ENCODE measurements at regions not wholly inside any gene's neighbourhood (a gene's known extent, or its start where the extent isn't known, plus 50 kb on each side); places are given as distances from the start of the nearest gene placed in this dataset.

DNA sequence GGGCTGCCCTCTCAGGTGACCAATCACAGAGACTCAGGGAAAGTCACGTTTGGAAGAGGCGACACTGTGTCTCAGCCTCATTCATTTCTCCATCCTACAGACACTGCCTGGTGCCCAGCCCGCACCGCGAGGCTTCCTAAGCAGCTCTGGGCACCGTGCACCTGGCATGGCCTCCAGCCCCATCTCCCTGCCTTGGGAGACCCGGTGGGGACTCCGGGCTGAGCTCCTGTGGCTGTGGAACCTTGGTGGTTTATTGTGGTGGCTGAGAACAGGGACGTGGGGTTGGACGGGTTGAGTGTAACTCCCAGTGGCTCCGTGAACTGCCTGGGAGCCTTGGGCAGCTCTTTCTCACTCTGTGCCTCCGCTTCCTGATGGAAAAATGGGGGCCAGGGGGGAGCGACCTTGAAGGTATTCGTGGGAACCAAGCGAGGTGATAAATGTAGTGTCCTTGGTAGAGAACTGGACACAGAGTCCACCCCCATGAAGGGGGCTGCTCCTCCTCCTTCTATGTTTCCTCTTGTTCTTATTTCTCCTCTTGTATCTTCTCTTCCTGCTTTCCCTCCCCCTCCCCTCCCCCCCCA lies 215.4 kb downstream of the SEC14L1 start:
- Mint-ChIP-seq H3K9me3 (no peaks in the 10 kb centered on the region), H3K4me3 (no peak overlapping the region), H3K27ac (peak overlapping the region in 1 of 2 donors; percentile 32), H3K27me3 (no peaks in the 10 kb centered on the region), H3K4me1 (ENCODE audit: low read depth in 2 of 2) (peaks cover 12 to 16% of the 10 kb centered on the region in 2 donors), H3K36me3 (no peaks in the 10 kb centered on the region)
- ATAC-seq (peak in 1 of 2 donors; percentile 32), DNase-seq (ENCODE audit: low spot score) (peak; percentile 40)

DNA sequence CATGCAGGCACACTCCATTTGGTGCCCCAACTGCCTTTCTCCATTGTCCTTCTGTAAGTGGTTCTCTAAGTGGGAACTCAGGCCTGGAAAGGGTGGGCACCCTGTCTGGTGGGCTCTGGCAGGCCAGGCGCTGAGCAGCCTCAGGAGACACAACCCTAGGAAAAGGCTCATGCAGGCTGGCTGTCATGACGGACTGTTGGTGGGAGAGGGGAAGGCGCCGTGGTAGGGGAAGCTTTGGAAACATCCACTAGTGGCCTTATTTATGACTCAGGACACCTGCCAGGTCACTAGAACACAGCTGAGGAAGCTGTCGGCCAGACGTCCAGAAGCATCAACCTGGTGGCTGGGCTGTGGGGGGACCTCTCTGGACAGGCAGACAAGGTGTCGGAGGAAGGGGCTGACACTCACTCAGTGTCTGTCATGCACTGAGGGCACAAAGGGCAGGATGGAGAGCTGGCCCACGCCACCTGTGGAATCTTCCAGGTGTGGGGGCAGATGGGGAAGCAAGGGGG lies 216.0 kb downstream of the SEC14L1 start:
- H3K27ac Mint-ChIP-seq: peak overlapping the region; percentile 32 to 71
- no peak overlapping the region for H3K4me3 Mint-ChIP-seq
- H3K4me1 Mint-ChIP-seq (ENCODE audit: low read depth in 2 of 2): peaks cover 12 to 16% of the 10 kb centered on the region in 2 donors
- no peaks in the 10 kb centered on the region for H3K27me3 Mint-ChIP-seq
- H3K36me3 Mint-ChIP-seq: no peaks in the 10 kb centered on the region
- DNase-seq (ENCODE audit: low spot score) (peak; percentile 56), ATAC-seq (no peak)
- H3K9me3 Mint-ChIP-seq: no peaks in the 10 kb centered on the region

DNA sequence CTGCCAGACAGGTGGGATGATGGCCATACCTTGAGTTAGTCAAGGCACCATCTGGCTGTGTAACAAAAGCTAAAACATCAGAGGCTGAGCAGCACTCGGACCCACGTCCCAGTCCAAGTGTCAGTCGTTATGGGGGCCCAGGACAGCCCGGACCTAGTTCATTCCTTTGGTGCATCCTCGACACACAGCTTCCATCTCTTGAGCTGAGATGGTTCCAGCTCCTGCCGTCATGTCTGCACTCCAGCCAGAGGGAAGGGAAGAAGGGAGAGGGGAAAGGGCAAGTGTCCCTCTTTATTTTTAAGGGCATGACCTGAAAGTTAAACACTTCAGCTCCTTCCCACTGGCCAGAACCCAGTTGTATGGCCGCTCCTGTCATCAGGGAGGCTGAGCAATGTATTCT lies 218.0 kb downstream of the SEC14L1 start:
- Mint-ChIP-seq H3K4me3 (no peak overlapping the region), H3K9me3 (no peaks in the 10 kb centered on the region), H3K4me1 (ENCODE audit: low read depth in 2 of 2) (peaks cover 14 to 19% of the 10 kb centered on the region in 2 donors)

DNA sequence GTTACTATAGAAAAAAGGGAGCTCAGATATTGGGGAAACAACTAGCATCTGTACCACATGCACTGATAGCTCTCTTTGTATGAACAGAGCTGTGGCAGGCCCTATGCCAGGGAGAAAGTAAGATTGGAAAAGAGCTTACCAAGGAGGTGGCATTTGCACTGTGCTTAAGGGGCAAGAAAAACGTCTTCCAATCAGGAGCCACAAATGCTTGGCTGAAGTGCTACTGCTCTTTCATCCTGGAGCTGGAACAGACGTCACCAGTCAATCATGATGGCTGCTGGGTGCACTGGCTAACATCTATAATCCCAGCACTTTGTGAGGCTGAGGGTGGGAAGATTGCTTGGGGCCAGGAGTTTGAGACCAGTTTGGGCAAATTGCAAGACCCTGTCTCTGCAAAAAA lies 218.5 kb downstream of the SEC14L1 start:
- no peaks in the 10 kb centered on the region for H3K36me3 Mint-ChIP-seq
- no peak overlapping the region for H3K4me3 Mint-ChIP-seq
- no peak for DNase-seq (ENCODE audit: low spot score)
- ATAC-seq: no peak
- peaks cover 18 to 19% of the 10 kb centered on the region in 2 donors for H3K4me1 Mint-ChIP-seq (ENCODE audit: low read depth in 2 of 2)
- H3K27me3 Mint-ChIP-seq: peaks cover 0 to 4% of the 10 kb centered on the region in 2 donors
- peak overlapping the region in 1 of 2 donors; percentile 45 for H3K27ac Mint-ChIP-seq
- H3K9me3 Mint-ChIP-seq: no peaks in the 10 kb centered on the region

More for the DNA sequence above, 218.0 kb downstream of the SEC14L1 start:
- DNase-seq (ENCODE audit: low spot score): no peak
- Mint-ChIP-seq H3K27ac (peak overlapping the region in 1 of 2 donors; percentile 45), H3K36me3 (no peaks in the 10 kb centered on the region), H3K27me3 (peaks cover 0 to under 1% of the 10 kb centered on the region in 2 donors)
- no peak for ATAC-seq

DNA sequence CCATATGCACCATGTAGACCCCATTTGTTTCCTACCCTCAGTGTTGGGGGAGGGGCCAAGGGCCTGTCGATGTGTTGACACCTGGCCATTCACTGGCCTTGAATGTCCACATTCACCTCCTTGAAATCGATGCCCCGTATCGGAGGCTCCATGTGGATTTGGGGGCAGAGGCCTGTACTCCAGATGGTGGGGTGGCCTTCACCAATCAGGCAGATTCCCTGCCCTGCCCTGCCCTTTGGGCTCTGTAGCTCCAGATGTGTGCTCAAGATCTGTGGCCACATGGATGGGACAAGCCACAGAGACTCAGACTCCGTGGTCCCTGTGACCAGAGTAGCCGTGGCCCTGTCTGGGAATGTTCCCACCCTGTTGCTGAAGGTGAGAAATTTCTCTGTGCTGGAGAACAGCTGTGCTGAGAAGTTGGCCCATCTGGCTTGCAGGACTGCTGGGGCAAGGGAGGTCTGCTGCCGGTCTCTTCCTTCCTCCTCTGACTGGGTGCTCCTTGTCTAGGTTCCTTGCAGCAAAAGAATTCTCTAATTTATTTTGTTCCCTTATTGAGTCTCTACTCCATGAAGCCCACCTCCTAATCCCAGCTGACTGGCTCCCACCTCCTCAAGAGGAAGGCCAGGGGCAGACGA lies 221.3 kb downstream of the SEC14L1 start:
- peaks cover 0 to 4% of the 10 kb centered on the region in 2 donors for H3K27me3 Mint-ChIP-seq
- peak overlapping the region in 1 of 2 donors; percentile 38 for H3K27ac Mint-ChIP-seq
- H3K36me3 Mint-ChIP-seq: no peaks in the 10 kb centered on the region
- no peaks in the 10 kb centered on the region for H3K9me3 Mint-ChIP-seq
- H3K4me3 Mint-ChIP-seq: no peak overlapping the region
- DNase-seq (ENCODE audit: low spot score) (peak; percentile 54), ATAC-seq (no peak)
- peaks cover 14 to 16% of the 10 kb centered on the region in 2 donors for H3K4me1 Mint-ChIP-seq (ENCODE audit: low read depth in 2 of 2)

DNA sequence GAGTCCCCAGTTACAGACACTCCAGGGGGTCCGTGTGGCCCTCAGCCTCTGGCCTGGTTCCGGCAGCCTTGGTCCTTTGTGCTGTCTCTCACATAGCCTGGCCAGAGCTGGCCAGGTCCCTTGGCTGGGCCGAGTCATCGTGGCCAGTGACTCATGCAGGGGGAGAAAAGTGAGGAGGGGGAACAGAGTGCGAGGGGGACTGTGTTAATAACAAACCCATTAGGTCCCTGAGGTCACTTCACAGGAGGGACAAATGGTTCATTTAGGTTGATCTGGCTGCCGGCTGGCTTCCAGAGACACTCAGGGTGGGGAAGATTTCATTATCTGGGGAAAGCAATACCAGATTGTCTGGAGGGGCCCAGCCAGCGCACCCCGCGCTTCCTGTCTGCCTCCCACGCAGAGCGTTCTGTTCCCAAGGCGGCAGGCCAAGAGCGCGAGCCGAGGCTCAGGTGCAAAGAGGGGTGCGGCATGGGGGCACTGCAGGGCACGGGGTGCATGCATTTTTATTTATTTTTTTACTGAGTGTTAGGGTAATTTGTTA lies 223.1 kb downstream of the SEC14L1 start:
- H3K36me3 Mint-ChIP-seq: no peaks in the 10 kb centered on the region
- H3K4me1 Mint-ChIP-seq (ENCODE audit: low read depth in 2 of 2): peaks cover 8 to 14% of the 10 kb centered on the region in 2 donors
- ATAC-seq (no peak), DNase-seq (ENCODE audit: low spot score) (no peak)
- no peak overlapping the region for H3K4me3 Mint-ChIP-seq
- H3K9me3 Mint-ChIP-seq: no peaks in the 10 kb centered on the region
- peaks cover 0 to 6% of the 10 kb centered on the region in 2 donors for H3K27me3 Mint-ChIP-seq
- no peak overlapping the region for H3K27ac Mint-ChIP-seq

DNA sequence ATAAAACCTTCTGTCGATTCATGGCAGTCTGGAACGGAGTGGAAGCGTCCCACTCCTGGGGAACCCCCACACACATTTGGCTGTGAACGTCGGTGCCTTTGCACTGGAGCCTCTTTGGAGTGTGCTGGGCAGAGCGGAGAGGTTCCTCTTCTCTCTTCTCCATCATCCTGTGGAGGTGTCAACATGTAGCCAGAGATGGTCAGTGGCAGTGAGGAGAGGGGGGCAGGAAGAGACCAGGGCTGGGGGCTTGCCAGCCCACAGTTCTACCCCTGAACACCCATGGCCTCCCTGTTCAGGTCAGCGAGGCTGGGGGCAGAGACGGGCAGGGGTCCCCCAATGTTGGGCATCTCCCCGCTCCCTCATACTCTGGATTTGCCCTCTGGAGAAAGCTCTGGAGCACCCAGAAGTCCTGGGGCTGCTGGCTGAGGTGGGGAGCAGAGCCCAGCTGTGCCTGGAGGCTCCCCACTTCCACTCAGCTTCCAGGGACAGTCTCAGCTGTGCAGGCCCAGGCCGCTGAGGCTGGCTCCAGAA lies 223.7 kb downstream of the SEC14L1 start:
- Mint-ChIP-seq H3K36me3 (no peaks in the 10 kb centered on the region), H3K27me3 (peaks cover 0 to 6% of the 10 kb centered on the region in 2 donors), H3K4me1 (ENCODE audit: low read depth in 2 of 2) (peaks cover 8 to 14% of the 10 kb centered on the region in 2 donors), H3K27ac (no peak overlapping the region), H3K4me3 (no peak overlapping the region), H3K9me3 (no peaks in the 10 kb centered on the region)
- DNase-seq (ENCODE audit: low spot score) (no peak), ATAC-seq (no peak)

DNA sequence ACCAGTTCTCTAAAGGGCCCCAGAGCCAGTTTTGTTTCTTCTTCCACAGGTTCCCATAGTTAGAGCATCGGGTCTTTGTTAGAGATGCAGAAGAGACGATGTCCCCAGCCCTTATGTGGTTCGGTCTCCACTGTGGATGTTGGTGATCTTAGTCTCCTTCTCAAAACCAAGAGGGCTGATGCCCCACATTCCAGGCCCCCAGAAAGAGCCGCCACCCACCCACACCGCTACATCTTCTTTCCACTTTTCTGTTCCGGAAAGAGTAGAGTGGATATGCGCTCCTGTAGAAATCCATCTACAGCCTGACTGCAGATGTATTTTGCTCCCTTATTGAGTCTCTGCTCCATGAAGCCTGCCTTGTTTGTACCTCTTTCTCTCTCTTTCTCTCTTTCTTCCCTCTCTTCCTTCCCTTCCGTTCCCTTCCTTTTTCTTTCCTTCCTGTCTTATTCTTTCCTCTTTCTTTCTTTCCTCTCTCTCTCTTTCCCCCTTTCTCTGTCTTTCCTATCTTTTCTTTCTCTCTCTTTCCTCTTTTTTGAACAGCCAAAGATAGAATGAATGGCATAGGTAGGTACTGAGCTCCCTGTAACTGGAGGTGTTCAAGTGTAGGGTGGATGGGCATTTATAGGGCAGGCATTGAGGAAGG lies 224.3 kb downstream of the SEC14L1 start:
- Mint-ChIP-seq H3K36me3 (no peaks in the 10 kb centered on the region), H3K4me3 (no peak overlapping the region), H3K4me1 (ENCODE audit: low read depth in 2 of 2) (peaks cover 8 to 14% of the 10 kb centered on the region in 2 donors), H3K27ac (no peak overlapping the region), H3K9me3 (no peaks in the 10 kb centered on the region), H3K27me3 (peaks cover 0 to 6% of the 10 kb centered on the region in 2 donors)
- ATAC-seq (no peak), DNase-seq (ENCODE audit: low spot score) (no peak)

DNA sequence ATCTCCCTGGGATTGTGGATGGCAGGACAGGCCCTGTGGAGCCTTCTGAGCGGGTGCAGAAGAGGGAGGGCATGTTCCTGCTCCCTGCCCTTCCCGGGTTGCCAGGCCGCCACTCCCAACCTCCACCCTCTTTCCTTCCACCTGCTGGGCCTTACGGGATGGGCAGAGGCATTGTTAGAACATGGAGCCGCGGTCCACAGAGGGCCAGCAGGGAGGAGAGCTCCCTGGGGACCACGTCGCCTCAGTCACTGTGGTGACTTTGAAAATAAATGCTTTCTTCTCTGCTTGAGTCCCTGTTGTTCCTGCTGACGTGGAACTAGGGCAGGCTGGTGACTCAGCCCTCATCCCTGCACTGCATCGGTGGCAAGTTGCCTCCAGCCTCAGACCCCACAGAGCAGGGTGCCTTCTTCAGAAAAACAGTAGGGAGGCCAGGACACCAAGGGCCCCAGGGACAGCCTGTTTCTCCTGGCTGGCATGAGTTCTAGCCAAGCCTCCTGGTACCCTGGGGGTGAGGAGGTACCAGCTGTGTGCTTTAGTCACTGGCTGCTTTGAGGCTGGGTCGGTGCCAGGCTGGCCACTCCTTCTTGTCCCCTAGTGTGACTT lies 224.9 kb downstream of the SEC14L1 start:
- peaks cover 0 to 6% of the 10 kb centered on the region in 2 donors for H3K27me3 Mint-ChIP-seq
- H3K4me1 Mint-ChIP-seq (ENCODE audit: low read depth in 2 of 2): peaks cover 8 to 14% of the 10 kb centered on the region in 2 donors
- H3K4me3 Mint-ChIP-seq: no peak overlapping the region
- no peak overlapping the region for H3K27ac Mint-ChIP-seq
- no peaks in the 10 kb centered on the region for H3K36me3 Mint-ChIP-seq
- no peak for DNase-seq (ENCODE audit: low spot score)
- no peak for ATAC-seq
- no peaks in the 10 kb centered on the region for H3K9me3 Mint-ChIP-seq

DNA sequence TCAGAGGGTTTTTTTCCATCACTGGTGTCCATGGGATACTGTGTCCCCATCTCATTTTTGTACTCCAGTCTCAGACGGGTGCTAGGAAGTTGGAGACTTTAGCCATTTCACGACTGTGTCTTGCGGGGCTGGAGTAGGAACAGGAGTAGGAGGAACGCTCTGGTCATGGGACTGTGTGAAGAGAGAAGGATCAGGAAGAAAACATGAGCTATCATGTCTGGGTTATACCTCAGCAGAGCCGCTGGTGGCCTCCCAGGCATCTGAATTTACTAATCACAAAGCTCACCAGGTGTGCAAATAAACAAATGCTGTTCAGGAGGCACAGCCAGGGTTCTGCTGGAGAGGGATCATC lies 225.4 kb downstream of the SEC14L1 start:
- Mint-ChIP-seq H3K36me3 (no peaks in the 10 kb centered on the region), H3K27me3 (peaks cover 0 to 6% of the 10 kb centered on the region in 2 donors), H3K4me1 (ENCODE audit: low read depth in 2 of 2) (peaks cover 8 to 16% of the 10 kb centered on the region in 2 donors), H3K9me3 (no peaks in the 10 kb centered on the region), H3K27ac (no peak overlapping the region), H3K4me3 (no peak overlapping the region)
- DNase-seq (ENCODE audit: low spot score) (no peak), ATAC-seq (no peak)

DNA sequence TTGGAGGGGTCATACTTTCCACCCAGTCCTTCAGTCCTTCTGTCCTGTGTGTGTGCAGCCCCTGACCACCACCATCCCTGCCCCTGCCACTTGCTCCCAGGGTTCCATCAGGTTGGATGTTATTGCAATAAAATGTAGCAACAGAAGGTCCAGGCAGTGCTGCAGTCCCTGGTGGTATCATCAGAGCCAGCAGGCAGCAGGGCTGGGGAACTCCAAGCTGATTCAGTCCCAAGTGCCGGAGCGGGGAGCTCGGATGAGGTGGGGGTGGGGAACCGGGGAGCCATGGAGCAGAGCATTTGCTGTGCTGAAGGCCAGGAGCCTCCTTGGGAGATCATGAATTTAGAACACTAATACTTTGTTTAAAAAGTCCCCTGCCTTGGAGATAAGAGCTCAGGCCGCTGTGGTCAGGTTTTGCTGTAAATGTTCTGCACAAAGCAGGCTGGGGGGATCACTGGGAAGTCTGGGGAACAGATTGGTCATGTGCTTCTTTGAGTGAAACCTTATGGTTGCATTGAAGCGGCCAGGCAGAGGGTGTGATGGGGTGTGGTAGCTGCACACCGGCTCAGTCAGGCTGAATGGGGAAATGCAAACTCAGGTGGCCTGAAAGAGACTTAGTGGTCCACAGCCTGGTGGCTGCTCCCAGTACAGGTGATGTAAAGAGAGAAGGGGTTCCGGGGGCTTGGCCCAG lies 225.9 kb downstream of the SEC14L1 start:
- Mint-ChIP-seq H3K27me3 (peaks cover 0 to 6% of the 10 kb centered on the region in 2 donors), H3K36me3 (no peaks in the 10 kb centered on the region), H3K4me1 (ENCODE audit: low read depth in 2 of 2) (peaks cover 8 to 17% of the 10 kb centered on the region in 2 donors), H3K4me3 (no peak overlapping the region), H3K27ac (no peak overlapping the region), H3K9me3 (no peaks in the 10 kb centered on the region)
- DNase-seq (ENCODE audit: low spot score) (no peak), ATAC-seq (no peak)

DNA sequence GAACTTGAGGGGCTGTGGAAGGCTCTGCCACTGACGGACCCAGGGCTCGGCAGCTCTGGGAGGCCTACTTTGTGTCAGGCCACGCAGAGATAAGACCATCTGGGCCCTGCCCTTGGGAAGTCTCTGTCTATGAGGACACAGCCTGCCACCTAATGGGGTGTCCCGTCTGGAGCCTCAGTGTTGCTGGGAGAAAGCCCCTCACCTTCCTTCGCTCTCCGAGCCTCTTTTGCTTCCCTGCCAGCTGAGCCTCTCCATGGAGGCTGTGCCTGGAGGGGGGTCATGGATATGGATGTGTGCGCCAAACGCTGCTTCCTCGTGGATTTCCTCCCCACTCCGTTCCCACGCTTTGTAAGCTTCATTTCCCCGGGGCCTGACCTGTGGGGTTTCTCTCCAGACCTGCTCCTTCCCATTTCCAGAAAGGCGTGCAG lies 228.8 kb downstream of the SEC14L1 start:
- DNase-seq (ENCODE audit: low spot score): no peak
- peaks cover 7 to 22% of the 10 kb centered on the region in 2 donors for H3K4me1 Mint-ChIP-seq (ENCODE audit: low read depth in 2 of 2)

DNA sequence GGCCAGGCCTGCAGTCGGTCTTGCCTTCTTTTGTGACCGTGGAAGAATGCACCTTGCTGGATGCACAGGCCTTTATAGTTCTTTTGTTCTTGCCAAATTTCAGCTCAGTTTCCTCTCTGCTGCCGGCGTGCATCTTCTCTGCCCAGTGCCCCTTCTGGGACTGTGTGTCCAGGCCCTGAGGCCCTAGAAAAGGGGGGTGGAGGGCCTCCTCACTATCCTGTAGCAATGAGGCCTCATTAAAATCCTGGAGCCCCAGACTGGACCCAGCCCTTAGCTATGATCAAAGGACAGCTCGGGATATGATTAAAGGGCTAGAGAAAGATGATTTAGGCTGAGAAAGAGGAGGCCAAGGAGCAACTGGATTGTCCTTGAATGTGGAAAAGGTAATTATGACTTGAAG lies 229.8 kb downstream of the SEC14L1 start:
- DNase-seq (ENCODE audit: low spot score) (no peak), ATAC-seq (no peak)
- Mint-ChIP-seq H3K9me3 (no peaks in the 10 kb centered on the region), H3K27me3 (peaks cover 0 to 2% of the 10 kb centered on the region in 2 donors), H3K36me3 (no peaks in the 10 kb centered on the region), H3K27ac (peak overlapping the region in 1 of 2 donors; percentile 2), H3K4me3 (no peak overlapping the region), H3K4me1 (ENCODE audit: low read depth in 2 of 2) (peaks cover 15 to 31% of the 10 kb centered on the region in 2 donors)

More for the DNA sequence above, 228.8 kb downstream of the SEC14L1 start:
- peaks cover 0 to 2% of the 10 kb centered on the region in 2 donors for H3K27me3 Mint-ChIP-seq
- no peak overlapping the region for H3K27ac Mint-ChIP-seq
- no peak overlapping the region for H3K4me3 Mint-ChIP-seq
- no peaks in the 10 kb centered on the region for H3K36me3 Mint-ChIP-seq
- ATAC-seq: no peak
- H3K9me3 Mint-ChIP-seq: no peaks in the 10 kb centered on the region
